ENCODE measurements at regions not wholly inside any gene's neighbourhood (a gene's known extent, or its start where the extent isn't known, plus 50 kb on each side); places are given as distances from the start of the nearest gene placed in this dataset.

- TF ChIP-seq, protein P1, sequence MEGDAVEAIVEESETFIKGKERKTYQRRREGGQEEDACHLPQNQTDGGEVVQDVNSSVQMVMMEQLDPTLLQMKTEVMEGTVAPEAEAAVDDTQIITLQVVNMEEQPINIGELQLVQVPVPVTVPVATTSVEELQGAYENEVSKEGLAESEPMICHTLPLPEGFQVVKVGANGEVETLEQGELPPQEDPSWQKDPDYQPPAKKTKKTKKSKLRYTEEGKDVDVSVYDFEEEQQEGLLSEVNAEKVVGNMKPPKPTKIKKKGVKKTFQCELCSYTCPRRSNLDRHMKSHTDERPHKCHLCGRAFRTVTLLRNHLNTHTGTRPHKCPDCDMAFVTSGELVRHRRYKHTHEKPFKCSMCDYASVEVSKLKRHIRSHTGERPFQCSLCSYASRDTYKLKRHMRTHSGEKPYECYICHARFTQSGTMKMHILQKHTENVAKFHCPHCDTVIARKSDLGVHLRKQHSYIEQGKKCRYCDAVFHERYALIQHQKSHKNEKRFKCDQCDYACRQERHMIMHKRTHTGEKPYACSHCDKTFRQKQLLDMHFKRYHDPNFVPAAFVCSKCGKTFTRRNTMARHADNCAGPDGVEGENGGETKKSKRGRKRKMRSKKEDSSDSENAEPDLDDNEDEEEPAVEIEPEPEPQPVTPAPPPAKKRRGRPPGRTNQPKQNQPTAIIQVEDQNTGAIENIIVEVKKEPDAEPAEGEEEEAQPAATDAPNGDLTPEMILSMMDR (conservative IDR thresholded peaks at IDR 0.05) = no peak
- TF ChIP-seq ZFX (IDR thresholded peaks at IDR 0.05) = no peak
These were observed 175.7 kb upstream of the GSE1 start for GRCh38 chr16:85437166-85438052.

Measured in C4-2B (cell line).